Transverse colon (tissue), 4 donors: ENCODE measurements at regions not wholly inside any gene's neighbourhood (a gene's known extent, or its start where the extent isn't known, plus 50 kb on each side); places are given as distances from the start of the nearest gene placed in this dataset.

ENCODE experiments used
- EP300 ChIP-seq: sonication (generic); formaldehyde crosslinking; IDR thresholded peaks from one replicate; pipeline ENCODE4 v1.6.1; 2017; ENCODE audit warnings: antibody characterized with exemption, low read depth
- POLR2A ChIP-seq: fragments of 450-650 bp; IDR thresholded peaks from one replicate; pipeline ENCODE4 v1.6.1; 2016; ENCODE audit warnings: antibody characterized with exemption, mild to moderate bottlenecking, moderate library complexity
- POLR2AphosphoS5 ChIP-seq, 3 donors: sonication (generic); formaldehyde crosslinking; IDR thresholded peaks; one replicate each; pipeline ENCODE4 v1.6.1; 2016; ENCODE audit warnings: antibody characterized with exemption in 3 of 3
- TF ChIP-seq, protein P1 (sequence below), 5 experiments: fragments of 200-600 bp in 3 of 5; fragments of 450-650 bp in 2 of 5; sonication (generic) in 3 of 5; IDR thresholded peaks; 1 replicate in 2 of 5; 2 replicates in 3 of 5; pipeline ENCODE4 v1.5.1; 2016 to 2017; ENCODE audit warnings: antibody characterized with exemption in 5 of 5, inconsistent platforms in 3 of 5, mild to moderate bottlenecking in 2 of 5, moderate library complexity in 1 of 5

- TF ChIP-seq, protein P1, sequence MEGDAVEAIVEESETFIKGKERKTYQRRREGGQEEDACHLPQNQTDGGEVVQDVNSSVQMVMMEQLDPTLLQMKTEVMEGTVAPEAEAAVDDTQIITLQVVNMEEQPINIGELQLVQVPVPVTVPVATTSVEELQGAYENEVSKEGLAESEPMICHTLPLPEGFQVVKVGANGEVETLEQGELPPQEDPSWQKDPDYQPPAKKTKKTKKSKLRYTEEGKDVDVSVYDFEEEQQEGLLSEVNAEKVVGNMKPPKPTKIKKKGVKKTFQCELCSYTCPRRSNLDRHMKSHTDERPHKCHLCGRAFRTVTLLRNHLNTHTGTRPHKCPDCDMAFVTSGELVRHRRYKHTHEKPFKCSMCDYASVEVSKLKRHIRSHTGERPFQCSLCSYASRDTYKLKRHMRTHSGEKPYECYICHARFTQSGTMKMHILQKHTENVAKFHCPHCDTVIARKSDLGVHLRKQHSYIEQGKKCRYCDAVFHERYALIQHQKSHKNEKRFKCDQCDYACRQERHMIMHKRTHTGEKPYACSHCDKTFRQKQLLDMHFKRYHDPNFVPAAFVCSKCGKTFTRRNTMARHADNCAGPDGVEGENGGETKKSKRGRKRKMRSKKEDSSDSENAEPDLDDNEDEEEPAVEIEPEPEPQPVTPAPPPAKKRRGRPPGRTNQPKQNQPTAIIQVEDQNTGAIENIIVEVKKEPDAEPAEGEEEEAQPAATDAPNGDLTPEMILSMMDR (IDR thresholded peaks at IDR 0.05), result no peak
- no peak for TF ChIP-seq POLR2A
- no peak for TF ChIP-seq EP300
- no peak for TF ChIP-seq POLR2AphosphoS5 (IDR thresholded peaks at IDR 0.05)
Measured at GRCh38 chr2:144675331-144675730, 155.4 kb upstream of the ZEB2 start.
